Hematopoietic multipotent progenitor cell (in vitro differentiated cells): ENCODE measurements at regions not wholly inside any gene's neighbourhood (a gene's known extent, or its start where the extent isn't known, plus 50 kb on each side); places are given as distances from the start of the nearest gene placed in this dataset.
A peak's percentile ranks its signal among the peaks of the same experiment; 100 is the strongest.

ENCODE experiments used
- DNase-seq, 3 donors: peaks; one replicate each; pipeline ENCODE4 v3.0.0-alpha.2; 2011 to 2015; ENCODE audit warnings: low read depth in 2 of 3, low spot score in 2 of 3

- no peak for DNase-seq
These were observed 188.0 kb upstream of the TCF4 start for GRCh38 chr18:55775972-55776371.

- no peak for DNase-seq
These were observed 186.5 kb upstream of the TCF4 start for GRCh38 chr18:55774505-55774904.

GRCh38 chr18:55768255-55768654, 180.3 kb upstream of the TCF4 start:
- DNase-seq = no peak

- no peak for DNase-seq
These were observed 176.4 kb upstream of the TCF4 start for GRCh38 chr18:55764386-55764785.

GRCh38 chr18:55763805-55764204, 175.8 kb upstream of the TCF4 start:
- no peak for DNase-seq

GRCh38 chr18:55763298-55763697, 175.3 kb upstream of the TCF4 start:
- no peak for DNase-seq

- no peak for DNase-seq
These were observed 174.4 kb upstream of the TCF4 start for GRCh38 chr18:55762424-55762823.

- no peak for DNase-seq
These were observed 165.8 kb upstream of the TCF4 start for GRCh38 chr18:55753643-55754263.

GRCh38 chr18:55751476-55751875, 163.5 kb upstream of the TCF4 start:
- DNase-seq = no peak

- peak in 1 of 3 donors; percentile 4 for DNase-seq
These were observed 160.3 kb upstream of the TCF4 start for GRCh38 chr18:55748227-55748738.

- DNase-seq = no peak
These were observed 156.2 kb upstream of the TCF4 start for GRCh38 chr18:55744206-55744605.

- DNase-seq = no peak
These were observed 155.7 kb upstream of the TCF4 start for GRCh38 chr18:55743736-55744135.

- no peak for DNase-seq
These were observed 155.1 kb upstream of the TCF4 start for GRCh38 chr18:55743133-55743532.

- DNase-seq = no peak
These were observed 151.5 kb upstream of the TCF4 start for GRCh38 chr18:55739488-55739887.

- DNase-seq = no peak
These were observed 150.6 kb upstream of the TCF4 start for GRCh38 chr18:55738483-55739114.

- no peak for DNase-seq
These were observed 149.9 kb upstream of the TCF4 start for GRCh38 chr18:55737781-55738468.

- no peak for DNase-seq
These were observed 149.3 kb upstream of the TCF4 start for GRCh38 chr18:55737266-55737665.

- DNase-seq = no peak
These were observed 148.0 kb upstream of the TCF4 start for GRCh38 chr18:55735969-55736368.

GRCh38 chr18:55735199-55735855, 147.3 kb upstream of the TCF4 start:
- no peak for DNase-seq

- DNase-seq = no peak
These were observed 144.5 kb upstream of the TCF4 start for GRCh38 chr18:55732227-55733106.
